K562 (cell line): ENCODE measurements at regions not wholly inside any gene's neighbourhood (a gene's known extent, or its start where the extent isn't known, plus 50 kb on each side); places are given as distances from the start of the nearest gene placed in this dataset.
"Not testable (repeated sequence)": the region's sequence is repeated elsewhere in the genome, so short reads cannot be mapped to it uniquely, and the experiment has no call there.

Experiments
- ATAC-seq: fragments of 200-7000 bp; cut with Tn5 transposase; 3 replicates; pipeline ENCODE4 v1.9.1; 2020; ENCODE audit warnings: moderate library complexity
- BruUV-seq: library from RNA; stranded (reverse); fragments of 400-500 nt; replicated peaks from 2 replicates; lab custom pipeline; 2021; lab: Mats Ljungman, UMichigan
- CTCF ChIA-PET: fragments of 300-600 bp; formaldehyde crosslinking; extraction: SDS; loops from one replicate; lab custom pipeline; 2021; ENCODE audit warnings: low intra/inter-chr PET ratio; lab: Yijun Ruan, JAX
- POLR2A ChIA-PET: fragments of 300-600, 350-650 bp; sonication (Branson Sonifier 250); formaldehyde crosslinking; extraction: SDS; loops from one replicate; lab custom pipeline; 2021; ENCODE audit warnings: antibody characterized with exemption, inconsistent platforms; lab: Yijun Ruan, JAX
- DNase-seq, 4 experiments: peaks; one replicate each; pipeline versions ENCODE4 v3.0.0 to v3.0.0-alpha.2; 2011 to 2018; ENCODE audit warnings: low spot score in 3 of 4, mixed read lengths in 3 of 4; ENCODE audit errors: extremely low read depth in 1 of 4
- FAIRE-seq: peaks from 2 replicates; lab custom pipeline; 2011; peaks lifted over from hg19 to GRCh38; lab: Jason Lieb, UNC
- H2AFZ ChIP-seq: 2 replicates; pipeline ENCODE4 v1.6.0; 2011; ENCODE audit warnings: low read depth, low read length, control low read depth, inconsistent platforms
- H3K27ac ChIP-seq: fragments of 200-600 bp; 3 replicates; pipeline ENCODE4 v1.8.0; 2011; ENCODE audit warnings: low read depth, mild to moderate bottlenecking, control low read depth, inconsistent platforms, low read length, moderate library complexity, mixed read lengths; ENCODE audit errors: extremely low read depth
- H3K27me3 ChIP-seq, 2 experiments: fragments of 300-600 bp in 1 of 2; 2 replicates in 1 of 2; 3 replicates in 1 of 2; pipeline versions ENCODE4 v1.6.0 to v1.8.0; 2011; ENCODE audit warnings: inconsistent platforms in 2 of 2, low read length in 2 of 2, mild to moderate bottlenecking in 1 of 2, mixed read lengths in 1 of 2, moderate library complexity in 1 of 2; ENCODE audit not compliant: control insufficient read depth in 2 of 2, insufficient read depth in 2 of 2
- H3K36me3 ChIP-seq: fragments of 300-600 bp; 3 replicates; pipeline ENCODE4 v1.8.0; 2011; ENCODE audit warnings: mild to moderate bottlenecking, low read length, inconsistent platforms; ENCODE audit not compliant: control insufficient read depth, insufficient read depth
- H3K4me1 ChIP-seq, 2 experiments: fragments of 200-600 bp in 1 of 2; replicated peaks in 1 of 2; 2 replicates in 1 of 2; 3 replicates in 1 of 2; pipeline versions ENCODE4 v1.5.1 to v1.8.0; 2011; ENCODE audit warnings: inconsistent platforms in 2 of 2, low read length in 2 of 2, mild to moderate bottlenecking in 1 of 2, mixed read lengths in 1 of 2, moderate library complexity in 1 of 2; ENCODE audit not compliant: control insufficient read depth in 2 of 2, insufficient read depth in 2 of 2
- H3K4me2 ChIP-seq: 2 replicates; pipeline ENCODE4 v1.6.1; 2011; ENCODE audit warnings: low read length, control low read depth, inconsistent platforms, mixed read lengths; ENCODE audit not compliant: insufficient read depth
- H3K4me3 ChIP-seq: fragments of 200-600 bp; sonication (generic), shearing (Covaris generic); 2 replicates; pipeline ENCODE4 v1.5.1; 2016; ENCODE audit warnings: control low read depth, inconsistent platforms
- H3K79me2 ChIP-seq: fragments of 200-600 bp; 3 replicates; pipeline ENCODE4 v1.8.0; 2011; ENCODE audit warnings: low read length, inconsistent platforms; ENCODE audit not compliant: control insufficient read depth, insufficient read depth
- H3K9ac ChIP-seq, 2 experiments: 2 replicates each; pipeline versions ENCODE4 v1.6.0 to v1.6.1; 2011; ENCODE audit warnings: low read depth in 2 of 2, low read length in 2 of 2, control low read depth in 1 of 2, inconsistent platforms in 1 of 2, mild to moderate bottlenecking in 1 of 2, mixed read lengths in 1 of 2; ENCODE audit not compliant: insufficient read depth in 1 of 2
- H3K9me1 ChIP-seq: one replicate; pipeline ENCODE4 v1.6.0; 2011; ENCODE audit warnings: inconsistent platforms, mild to moderate bottlenecking, low read length, moderate library complexity; ENCODE audit not compliant: control insufficient read depth, insufficient read depth
- H3K9me3 ChIP-seq: replicated peaks from 2 replicates; pipeline ENCODE4 v1.5.1; 2011; ENCODE audit warnings: low read depth, low read length, inconsistent platforms; ENCODE audit not compliant: control insufficient read depth, insufficient read depth
- H4K20me1 ChIP-seq: replicated peaks from 2 replicates; pipeline ENCODE4 v1.6.1; 2011; ENCODE audit warnings: low read length, inconsistent platforms, mixed read lengths; ENCODE audit not compliant: control insufficient read depth, insufficient read depth
- JUND ChIP-seq, 2 experiments: IDR thresholded peaks; 2 replicates in 1 of 2; 3 replicates in 1 of 2; pipeline ENCODE4 v1.6.1; 2011; ENCODE audit warnings: borderline replicate concordance in 2 of 2, low read depth in 2 of 2, low read length in 2 of 2, improper control_type of control experiment in 1 of 2, missing biosample characterization in 1 of 2, missing genetic modification characterization in 1 of 2, missing genetic modification reagents in 1 of 2
- NFE2 ChIP-seq: IDR thresholded peaks from 2 replicates; pipeline ENCODE4 v1.6.1; 2014; ENCODE audit warnings: antibody characterized with exemption, low read depth
- WGBS: fragments of 100-300 bp; shearing (Covaris generic); methylation state at CpG from one replicate; pipeline ENCODE4 v1.1.6; 2016; ENCODE audit warnings: low coverage, mixed read lengths; ENCODE audit not compliant: insufficient coverage; ENCODE audit errors: missing lambda C conversion rate; 5-methylcytosine and 5-hydroxymethylcytosine counted together
- in situ Hi-C: fragments of 300-500 bp; cut with MboI; formaldehyde crosslinking; loops from 4 replicates; pipeline ENCODE4 v1.15.0; 2018; ENCODE audit warnings: inconsistent platforms, mixed read lengths
- intact Hi-C: fragments of 100-400 bp; cut with micrococcal nuclease; formaldehyde crosslinking; loops from 2 replicates; pipeline ENCODE4 v1.14.2; 2022

DNA sequence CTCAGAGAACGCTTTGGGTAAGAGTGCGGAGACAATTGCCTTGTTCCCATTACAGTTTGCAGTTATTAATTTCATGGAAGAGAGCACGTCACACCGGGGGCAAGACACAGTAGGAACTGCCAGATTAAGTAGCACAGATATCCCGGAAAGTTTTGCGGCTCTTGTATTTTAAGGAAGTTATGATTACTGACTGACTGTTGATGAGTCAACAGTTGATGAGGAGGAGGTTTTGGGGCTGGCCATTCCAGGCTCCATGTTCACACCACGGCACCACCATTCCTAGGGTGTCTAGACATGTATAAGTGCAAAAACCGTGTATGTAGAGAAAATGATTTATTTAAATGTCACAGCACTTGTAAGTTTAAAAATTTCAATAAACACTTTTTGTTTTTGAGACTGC lies 86.4 kb upstream of the ZNF322 start (continued):
- TF ChIP-seq NFE2 (peak; percentile 37; the same call in 1 of the 2 replicates), JUND (IDR thresholded peaks at IDR 0.05; ENCODE audit: borderline replicate concordance, low read depth, low read length) (peak; percentile 64), JUND (tag; IDR thresholded peaks at IDR 0.05; ENCODE audit: borderline replicate concordance, low read depth, low read length) (peak; percentile 72; the same call in 2 of the 3 replicates)

DNA sequence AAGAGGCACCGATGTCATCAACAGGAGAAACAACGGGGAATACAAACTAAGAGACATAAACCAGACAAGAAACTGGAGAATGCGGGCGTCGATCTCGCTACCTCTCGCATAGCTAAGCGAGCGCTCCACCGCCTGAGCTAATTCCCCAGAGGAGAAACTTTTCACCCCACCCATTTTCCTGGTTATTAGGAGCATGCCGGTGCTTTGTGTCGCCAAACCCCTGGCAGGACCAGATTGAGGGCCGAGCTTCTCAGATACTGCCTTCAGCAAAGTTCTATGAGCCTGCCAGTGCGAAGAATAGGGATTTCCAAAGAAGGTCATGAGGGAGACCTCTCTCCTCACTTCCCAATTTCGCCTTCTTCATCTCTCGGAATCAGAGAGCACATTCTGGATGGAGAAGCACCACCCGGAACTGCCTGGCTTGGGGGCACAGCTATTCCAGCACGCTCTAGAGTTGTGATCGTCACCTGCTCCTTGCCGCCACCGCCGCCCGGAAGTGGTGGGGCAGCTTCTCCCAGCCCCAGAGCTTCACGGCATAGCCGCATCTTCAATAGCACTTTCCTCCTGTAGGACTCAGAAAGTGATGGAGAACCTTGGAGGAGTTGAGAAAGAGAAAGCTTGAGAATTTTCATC lies 89.7 kb upstream of the ZNF322 start:
- BruUV-seq, POLR2A ChIA-PET, H3K27me3 ChIP-seq: not testable (repeated sequence)

DNA sequence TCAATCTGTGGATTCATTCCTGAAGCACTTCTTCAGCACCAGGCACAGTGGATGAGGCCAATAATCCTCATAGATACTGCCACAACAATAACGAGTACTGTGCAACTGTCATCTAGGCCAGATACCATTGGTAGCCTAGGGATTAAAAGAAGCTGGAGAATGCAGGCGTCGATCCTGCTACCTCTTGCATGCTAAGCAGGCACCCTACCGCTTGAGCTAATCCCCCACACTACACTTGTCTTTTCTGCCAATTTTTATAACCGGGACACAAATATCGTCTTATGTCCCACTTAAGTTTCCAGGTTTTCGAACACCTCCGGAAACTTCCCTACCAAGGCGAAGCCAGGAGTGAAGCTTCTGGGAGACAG lies 90.2 kb upstream of the ZNF322 start:
- ATAC-seq, H3K27ac ChIP-seq, intact Hi-C loops, H4K20me1 ChIP-seq, BruUV-seq, H3K4me1 ChIP-seq, H3K9me1 ChIP-seq, H3K27me3 ChIP-seq, FAIRE-seq, H3K9me3 ChIP-seq, H3K4me3 ChIP-seq, H3K4me2 ChIP-seq, H2AFZ ChIP-seq, H3K9ac ChIP-seq, H3K36me3 ChIP-seq, H3K79me2 ChIP-seq, CTCF ChIA-PET, POLR2A ChIA-PET, in situ Hi-C loops, DNase-seq: not testable (repeated sequence)
- no CpG with 5 or more reads among the region's 9 CpGs for WGBS

More for the DNA sequence above, 89.7 kb upstream of the ZNF322 start:
- H2AFZ ChIP-seq, H3K4me2 ChIP-seq, H3K9me3 ChIP-seq, H3K4me3 ChIP-seq, intact Hi-C loops, H3K9ac ChIP-seq, DNase-seq, ATAC-seq, H4K20me1 ChIP-seq, in situ Hi-C loops, H3K36me3 ChIP-seq, H3K9me1 ChIP-seq, CTCF ChIA-PET, H3K79me2 ChIP-seq, H3K27ac ChIP-seq, FAIRE-seq: not testable (repeated sequence)
- H3K4me1 ChIP-seq: peaks cover 7 to 12% of the 10 kb centered on the region in 2 experiments; a peak in 4 of 5 replicates
- no CpG with 5 or more reads among the region's 25 CpGs for WGBS
